ENCODE measurements at regions not wholly inside any gene's neighbourhood (a gene's known extent, or its start where the extent isn't known, plus 50 kb on each side); places are given as distances from the start of the nearest gene placed in this dataset.

DNA sequence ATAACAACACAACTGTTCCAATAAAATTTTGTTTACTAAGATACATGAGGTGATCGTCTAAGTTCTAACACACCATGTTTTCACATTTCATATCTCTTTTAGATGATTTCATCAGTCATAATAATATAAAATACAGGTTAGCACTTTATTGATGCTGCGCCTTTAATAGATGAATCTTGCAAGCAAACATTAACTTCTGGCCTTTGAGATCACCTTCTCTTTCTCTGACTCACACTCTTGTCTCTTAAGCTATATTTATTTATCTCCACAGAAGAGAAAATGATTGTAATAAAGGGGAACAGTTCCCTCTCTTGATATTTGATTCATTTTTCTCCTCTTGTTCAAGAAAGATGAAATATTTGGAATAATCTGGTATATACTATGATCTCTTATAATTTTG lies 603.3 kb upstream of the POU3F3 start:
- no peak overlapping the region for H3K4me3 ChIP-seq (ENCODE audit: low read depth, low read length)
- no peaks in the 10 kb centered on the region for H3K4me1 ChIP-seq (ENCODE audit: control insufficient read depth, insufficient read depth, low read length)
- ChIA-PET CTCF (no interaction called here), POLR2A (no interaction called here)
- no peaks in the 10 kb centered on the region for H3K36me3 ChIP-seq (ENCODE audit: control insufficient read depth in 2 of 2, insufficient read depth in 1 of 2, low read length in 2 of 2)
- H3K9me3 ChIP-seq (ENCODE audit: control insufficient read depth, insufficient read depth, low read depth, low read length): no peaks in the 10 kb centered on the region; the same call in 1 of the 2 replicates
- no peak overlapping the region for H3K27ac ChIP-seq (ENCODE audit: extremely low read depth, low read depth, low read length)
- TF ChIP-seq ZBTB20 (tag by site-specific recombination; IDR thresholded peaks at IDR 0.05) (no peak), BCL6B (tag by site-specific recombination; IDR thresholded peaks at IDR 0.05) (no peak), ZNF394 (tag by site-specific recombination; IDR thresholded peaks at IDR 0.05; ENCODE audit: borderline replicate concordance) (no peak), ZFP3 (tag by site-specific recombination; IDR thresholded peaks at IDR 0.05; ENCODE audit: low read depth) (no peak), ZNF175 (tag by site-specific recombination; IDR thresholded peaks at IDR 0.05) (no peak), ZNF558 (tag by site-specific recombination; IDR thresholded peaks at IDR 0.05) (no peak)
- TF ChIP-seq, protein P1, sequence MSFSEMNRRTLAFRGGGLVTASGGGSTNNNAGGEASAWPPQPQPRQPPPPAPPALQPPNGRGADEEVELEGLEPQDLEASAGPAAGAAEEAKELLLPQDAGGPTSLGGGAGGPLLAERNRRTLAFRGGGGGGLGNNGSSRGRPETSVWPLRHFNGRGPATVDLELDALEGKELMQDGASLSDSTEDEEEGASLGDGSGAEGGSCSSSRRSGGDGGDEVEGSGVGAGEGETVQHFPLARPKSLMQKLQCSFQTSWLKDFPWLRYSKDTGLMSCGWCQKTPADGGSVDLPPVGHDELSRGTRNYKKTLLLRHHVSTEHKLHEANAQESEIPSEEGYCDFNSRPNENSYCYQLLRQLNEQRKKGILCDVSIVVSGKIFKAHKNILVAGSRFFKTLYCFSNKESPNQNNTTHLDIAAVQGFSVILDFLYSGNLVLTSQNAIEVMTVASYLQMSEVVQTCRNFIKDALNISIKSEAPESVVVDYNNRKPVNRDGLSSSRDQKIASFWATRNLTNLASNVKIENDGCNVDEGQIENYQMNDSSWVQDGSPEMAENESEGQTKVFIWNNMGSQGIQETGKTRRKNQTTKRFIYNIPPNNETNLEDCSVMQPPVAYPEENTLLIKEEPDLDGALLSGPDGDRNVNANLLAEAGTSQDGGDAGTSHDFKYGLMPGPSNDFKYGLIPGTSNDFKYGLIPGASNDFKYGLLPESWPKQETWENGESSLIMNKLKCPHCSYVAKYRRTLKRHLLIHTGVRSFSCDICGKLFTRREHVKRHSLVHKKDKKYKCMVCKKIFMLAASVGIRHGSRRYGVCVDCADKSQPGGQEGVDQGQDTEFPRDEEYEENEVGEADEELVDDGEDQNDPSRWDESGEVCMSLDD (tag by site-specific recombination; IDR thresholded peaks at IDR 0.05): no peak

DNA sequence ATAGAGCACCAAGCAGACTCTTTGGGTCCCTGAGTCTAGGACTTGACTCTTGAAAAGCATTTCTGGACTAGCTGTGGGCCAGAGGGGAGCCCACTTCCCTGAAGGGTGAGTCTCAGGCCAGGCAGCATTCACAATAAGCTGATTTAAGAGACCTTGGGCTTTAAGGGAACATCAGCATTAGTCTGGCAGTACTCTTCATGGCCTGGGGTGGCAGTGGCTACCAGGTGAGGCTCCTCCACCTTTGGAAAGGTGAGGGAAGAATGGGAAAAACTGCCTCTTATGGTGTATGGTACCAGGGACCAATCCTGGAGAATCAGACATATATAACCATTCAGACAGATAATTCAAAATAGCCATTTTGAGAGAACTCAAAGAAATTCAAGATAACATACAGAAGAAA lies 599.9 kb upstream of the POU3F3 start:
- Histone ChIP-seq H3K9me3 (ENCODE audit: control insufficient read depth, insufficient read depth, low read depth, low read length) (no peaks in the 10 kb centered on the region; the same call in 1 of the 2 replicates), H3K4me3 (ENCODE audit: low read depth, low read length) (no peak overlapping the region), H3K27ac (ENCODE audit: extremely low read depth, low read depth, low read length) (no peak overlapping the region), H3K36me3 (ENCODE audit: control insufficient read depth in 2 of 2, insufficient read depth in 1 of 2, low read length in 2 of 2) (no peaks in the 10 kb centered on the region), H3K4me1 (ENCODE audit: control insufficient read depth, insufficient read depth, low read length) (no peaks in the 10 kb centered on the region)
- TF ChIP-seq OVOL3 (tag by site-specific recombination; IDR thresholded peaks at IDR 0.05) (no peak), ZSCAN30 (tag by site-specific recombination; IDR thresholded peaks at IDR 0.05) (no peak), SCRT1 (tag by site-specific recombination; IDR thresholded peaks at IDR 0.05; ENCODE audit: borderline replicate concordance) (no peak)
- POLR2A ChIA-PET: no interaction called here
- CTCF ChIA-PET: no interaction called here

GRCh38 chr2:104262714-104263113 lies 591.2 kb upstream of the POU3F3 start:
- POLR2A ChIA-PET: no interaction called here
- Histone ChIP-seq H3K4me3 (ENCODE audit: low read depth, low read length) (no peak overlapping the region), H3K27ac (ENCODE audit: extremely low read depth, low read depth, low read length) (no peak overlapping the region), H3K4me1 (ENCODE audit: control insufficient read depth, insufficient read depth, low read length) (no peaks in the 10 kb centered on the region), H3K36me3 (ENCODE audit: control insufficient read depth in 2 of 2, insufficient read depth in 1 of 2, low read length in 2 of 2) (no peaks in the 10 kb centered on the region), H3K9me3 (ENCODE audit: control insufficient read depth, insufficient read depth, low read depth, low read length) (no peaks in the 10 kb centered on the region)
- CTCF ChIA-PET: no interaction called here
- no peak for TF ChIP-seq ZNF768 (tag by site-specific recombination; IDR thresholded peaks at IDR 0.05)
- TF ChIP-seq SETDB1 (IDR thresholded peaks at IDR 0.05; ENCODE audit: insufficient read length, low read length): peak; percentile 89
- TF ChIP-seq ZNF76 (tag by site-specific recombination; IDR thresholded peaks at IDR 0.05; ENCODE audit: borderline replicate concordance, low read depth): no peak
- peak; percentile 84 for TF ChIP-seq TRIM28 (IDR thresholded peaks at IDR 0.05; ENCODE audit: borderline replicate concordance, low read length)
- no peak for TF ChIP-seq ZSCAN23 (tag by site-specific recombination; IDR thresholded peaks at IDR 0.05)
- TF ChIP-seq PRDM1 (tag by site-specific recombination; IDR thresholded peaks at IDR 0.05): no peak
- no peak for TF ChIP-seq ZNF184 (tag by site-specific recombination; IDR thresholded peaks at IDR 0.05)
- no peak for TF ChIP-seq KLF16 (tag by site-specific recombination; IDR thresholded peaks at IDR 0.05)
- no peak for TF ChIP-seq ZNF654 (tag by site-specific recombination; IDR thresholded peaks at IDR 0.05; ENCODE audit: low read depth)
- TF ChIP-seq ZNF404 (tag by site-specific recombination; IDR thresholded peaks at IDR 0.05): no peak
- TF ChIP-seq ZNF416 (tag by site-specific recombination; IDR thresholded peaks at IDR 0.05): no peak
- TF ChIP-seq TSHZ1 (tag by site-specific recombination; IDR thresholded peaks at IDR 0.05; ENCODE audit: borderline replicate concordance): no peak
- TF ChIP-seq ZNF791 (tag by site-specific recombination; IDR thresholded peaks at IDR 0.05): peak; percentile 97
- no peak for TF ChIP-seq ZNF202 (tag by site-specific recombination; IDR thresholded peaks at IDR 0.05; ENCODE audit: borderline replicate concordance)
- TF ChIP-seq WT1 (tag by site-specific recombination; IDR thresholded peaks at IDR 0.05): no peak
- no peak for TF ChIP-seq ZNF155 (tag by site-specific recombination; IDR thresholded peaks at IDR 0.05)
- TF ChIP-seq ZNF121 (tag by site-specific recombination; IDR thresholded peaks at IDR 0.05): no peak
